Type B pancreatic cell (in vitro differentiated cells): ENCODE measurements at regions not wholly inside any gene's neighbourhood (a gene's known extent, or its start where the extent isn't known, plus 50 kb on each side); places are given as distances from the start of the nearest gene placed in this dataset.

Source experiments
- DNase-seq: peaks from one replicate; pipeline ENCODE4 v3.0.0; 2021; ENCODE audit warnings: mixed read lengths; ENCODE audit not compliant: unreplicated experiment; ENCODE audit errors: extremely low spot score
- H3K27ac Mint-ChIP-seq: 2 replicates; pipeline ENCODE4 v1.8.0; 2021; ENCODE audit warnings: mild to moderate bottlenecking, mixed read lengths
- H3K27me3 Mint-ChIP-seq: 2 replicates; pipeline ENCODE4 v1.8.0; 2021; ENCODE audit warnings: mixed read lengths
- H3K36me3 Mint-ChIP-seq: 2 replicates; pipeline ENCODE4 v1.8.0; 2021; ENCODE audit warnings: mixed read lengths
- H3K4me1 Mint-ChIP-seq: one replicate; pipeline ENCODE4 v1.8.0; 2021; ENCODE audit warnings: mixed read lengths; ENCODE audit not compliant: unreplicated experiment
- H3K4me3 Mint-ChIP-seq: 2 replicates; pipeline ENCODE4 v1.8.0; 2021; ENCODE audit warnings: mild to moderate bottlenecking, mixed read lengths
- H3K9me3 Mint-ChIP-seq: 2 replicates; pipeline ENCODE4 v1.8.0; 2021; ENCODE audit warnings: mixed read lengths
- TF ChIP-seq, protein P1 (sequence below): fragments of 200-600 bp; sonication (generic); conservative IDR thresholded peaks from 2 replicates; pipeline ENCODE4 v1.5.0; 2021; ENCODE audit warnings: antibody characterized with exemption, mild to moderate bottlenecking

DNA sequence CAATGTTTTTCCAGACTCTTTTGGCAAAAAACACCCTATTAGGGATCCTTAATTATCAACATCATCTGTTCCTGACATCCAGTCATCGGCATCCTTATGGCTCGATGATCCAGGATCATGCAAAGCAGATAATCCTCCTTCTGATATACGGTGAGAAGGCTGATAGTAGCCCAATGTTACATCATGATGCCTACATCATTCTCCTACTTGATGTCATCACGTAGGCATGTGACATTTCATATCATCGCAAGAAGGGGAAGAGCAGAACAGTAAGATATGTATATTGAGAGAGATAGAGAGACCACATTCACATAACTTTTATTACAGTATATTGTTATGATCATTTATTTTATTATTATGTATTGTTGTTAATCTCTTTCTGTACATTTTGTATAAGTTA is 168.6 kb downstream of the ADAMTS15 start:
- no peak overlapping the region for H3K27ac Mint-ChIP-seq
- peaks cover 5% of the 10 kb centered on the region for H3K9me3 Mint-ChIP-seq
- peaks cover 15% of the 10 kb centered on the region for H3K27me3 Mint-ChIP-seq
- no peak for DNase-seq
- H3K36me3 Mint-ChIP-seq, result peaks cover 5% of the 10 kb centered on the region
- TF ChIP-seq, protein P1, sequence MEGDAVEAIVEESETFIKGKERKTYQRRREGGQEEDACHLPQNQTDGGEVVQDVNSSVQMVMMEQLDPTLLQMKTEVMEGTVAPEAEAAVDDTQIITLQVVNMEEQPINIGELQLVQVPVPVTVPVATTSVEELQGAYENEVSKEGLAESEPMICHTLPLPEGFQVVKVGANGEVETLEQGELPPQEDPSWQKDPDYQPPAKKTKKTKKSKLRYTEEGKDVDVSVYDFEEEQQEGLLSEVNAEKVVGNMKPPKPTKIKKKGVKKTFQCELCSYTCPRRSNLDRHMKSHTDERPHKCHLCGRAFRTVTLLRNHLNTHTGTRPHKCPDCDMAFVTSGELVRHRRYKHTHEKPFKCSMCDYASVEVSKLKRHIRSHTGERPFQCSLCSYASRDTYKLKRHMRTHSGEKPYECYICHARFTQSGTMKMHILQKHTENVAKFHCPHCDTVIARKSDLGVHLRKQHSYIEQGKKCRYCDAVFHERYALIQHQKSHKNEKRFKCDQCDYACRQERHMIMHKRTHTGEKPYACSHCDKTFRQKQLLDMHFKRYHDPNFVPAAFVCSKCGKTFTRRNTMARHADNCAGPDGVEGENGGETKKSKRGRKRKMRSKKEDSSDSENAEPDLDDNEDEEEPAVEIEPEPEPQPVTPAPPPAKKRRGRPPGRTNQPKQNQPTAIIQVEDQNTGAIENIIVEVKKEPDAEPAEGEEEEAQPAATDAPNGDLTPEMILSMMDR, result no peak
- H3K4me3 Mint-ChIP-seq, result no peak overlapping the region
- peaks cover 8% of the 10 kb centered on the region for H3K4me1 Mint-ChIP-seq

DNA sequence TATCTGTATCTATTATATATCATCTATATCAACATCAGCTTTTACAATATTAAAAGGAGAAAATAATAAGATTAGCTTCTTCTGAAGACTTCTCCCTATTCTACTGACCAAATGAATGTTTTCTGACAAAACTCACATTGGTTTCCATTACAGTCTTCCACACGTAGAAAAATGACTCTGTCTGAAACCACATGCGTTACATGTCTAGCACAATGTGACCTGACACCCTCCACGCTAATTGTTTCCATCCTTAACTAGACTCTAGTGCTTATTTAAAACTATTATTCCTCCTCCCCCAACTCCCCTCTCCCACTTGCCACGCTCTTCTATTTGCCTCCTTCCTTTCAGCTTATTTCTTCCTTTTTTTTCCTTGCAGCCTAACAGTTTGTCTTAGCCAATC is 172.1 kb downstream of the ADAMTS15 start:
- H3K36me3 Mint-ChIP-seq, result peaks cover 5% of the 10 kb centered on the region
- no peak for DNase-seq
- H3K4me1 Mint-ChIP-seq, result peaks cover 16% of the 10 kb centered on the region
- TF ChIP-seq, protein P1, result no peak
- no peak overlapping the region for H3K4me3 Mint-ChIP-seq
- peaks cover 5% of the 10 kb centered on the region for H3K9me3 Mint-ChIP-seq
- peaks cover 23% of the 10 kb centered on the region for H3K27me3 Mint-ChIP-seq
- H3K27ac Mint-ChIP-seq, result no peak overlapping the region

DNA sequence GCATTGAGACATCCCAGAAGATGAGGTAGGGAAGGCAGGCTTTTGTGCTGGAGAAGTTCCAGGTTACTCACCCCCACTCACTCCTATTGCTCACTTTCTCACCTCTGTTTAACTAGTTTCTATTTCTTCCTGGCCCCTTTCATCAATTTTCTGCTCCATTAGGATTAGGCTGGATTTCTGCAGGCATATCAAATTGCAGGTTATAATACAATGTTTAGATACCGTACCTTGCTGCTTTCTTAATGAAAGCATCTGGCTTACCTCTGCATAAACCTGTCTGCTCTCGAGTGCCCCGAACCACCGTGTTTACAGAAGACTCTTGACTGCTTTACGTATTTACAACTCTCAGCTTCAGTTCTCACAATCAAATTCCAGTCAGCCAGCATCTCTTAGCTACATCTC is 173.7 kb downstream of the ADAMTS15 start:
- peaks cover 23% of the 10 kb centered on the region for H3K27me3 Mint-ChIP-seq
- no peak overlapping the region for H3K27ac Mint-ChIP-seq
- DNase-seq, result no peak
- H3K4me1 Mint-ChIP-seq, result peaks cover 16% of the 10 kb centered on the region
- peaks cover 5% of the 10 kb centered on the region for H3K9me3 Mint-ChIP-seq
- TF ChIP-seq, protein P1, result no peak
- H3K36me3 Mint-ChIP-seq, result peaks cover 5% of the 10 kb centered on the region
- no peak overlapping the region for H3K4me3 Mint-ChIP-seq

DNA sequence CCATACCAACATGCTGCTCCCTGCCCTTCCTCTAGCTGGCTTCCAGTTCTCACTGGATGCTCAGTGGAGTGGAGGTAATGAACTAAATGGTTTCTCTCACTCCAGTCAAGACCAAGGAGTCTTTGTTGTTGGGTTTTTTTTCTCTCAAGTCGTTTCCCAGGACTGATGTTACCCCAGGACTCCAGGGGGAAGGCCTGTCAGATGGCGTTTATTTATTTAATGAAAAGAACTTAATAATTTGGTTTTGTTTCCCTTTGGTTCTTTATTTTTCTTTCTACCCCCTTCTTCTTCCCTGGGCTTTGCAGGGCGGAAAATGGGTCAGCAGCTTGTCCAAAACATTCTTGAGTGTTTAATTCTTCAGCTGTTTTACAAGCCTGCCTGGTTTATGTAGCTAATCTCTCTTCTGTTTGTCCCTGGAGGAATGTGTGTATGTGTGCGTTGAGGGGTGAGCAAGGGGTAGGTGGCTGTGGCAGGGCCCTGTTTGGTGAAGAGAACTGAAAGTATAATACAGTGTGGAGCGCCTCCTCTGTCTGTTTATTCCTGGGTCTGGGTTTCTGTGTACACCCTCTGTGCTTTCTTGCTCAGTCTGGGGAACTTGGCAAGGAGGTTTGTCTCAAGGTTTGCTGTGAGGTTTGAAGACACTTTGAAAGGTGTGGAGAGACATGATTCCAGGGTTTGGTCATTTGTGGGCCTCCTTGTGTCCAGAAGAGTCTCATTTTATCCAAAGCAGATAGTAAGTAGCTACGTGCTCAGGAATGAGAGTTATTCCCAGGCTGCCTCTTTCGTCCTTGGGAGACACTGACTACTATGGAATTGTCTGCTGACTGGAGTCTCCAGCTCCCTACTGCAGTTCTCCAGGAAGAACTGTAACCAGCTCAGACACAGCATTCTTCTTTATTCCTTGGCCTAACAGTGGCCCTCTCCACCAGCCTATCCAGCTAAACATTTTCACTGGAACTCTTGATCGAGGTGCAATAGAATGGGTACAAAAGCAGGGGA is 175.5 kb downstream of the ADAMTS15 start:
- Mint-ChIP-seq H3K4me1 (peaks cover 16% of the 10 kb centered on the region), H3K27me3 (peaks cover 23% of the 10 kb centered on the region), H3K36me3 (peaks cover 5% of the 10 kb centered on the region), H3K9me3 (peaks cover 5% of the 10 kb centered on the region), H3K4me3 (no peak overlapping the region), H3K27ac (no peak overlapping the region)
- TF ChIP-seq, protein P1, result no peak
- DNase-seq, result no peak

DNA sequence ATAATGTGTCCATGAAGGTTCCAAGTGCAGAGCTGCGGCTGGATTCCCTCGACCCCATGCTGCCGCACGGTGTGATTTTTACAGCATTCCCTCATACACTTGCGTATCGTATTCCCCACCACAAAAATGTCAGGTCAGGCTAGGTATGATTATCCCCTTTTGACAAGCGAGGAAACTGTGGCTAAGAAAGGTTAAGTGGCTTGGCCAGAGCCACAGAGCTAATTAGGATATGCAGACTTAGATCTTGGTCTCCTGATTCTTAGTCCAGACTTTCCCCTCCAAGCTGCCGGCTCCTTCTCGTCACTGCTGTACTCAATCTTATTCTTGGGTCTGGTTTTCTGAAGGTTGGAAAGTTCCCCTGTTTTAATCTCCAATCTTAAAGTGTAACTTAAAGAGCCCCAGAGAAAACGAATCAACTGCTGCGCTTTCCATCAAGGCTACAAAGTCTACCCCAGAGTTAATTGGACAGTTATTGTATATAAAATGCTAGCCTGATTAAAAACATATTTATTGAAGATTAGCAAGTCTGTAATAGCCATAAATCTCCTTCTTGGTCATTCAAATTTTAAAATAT is 176.6 kb downstream of the ADAMTS15 start:
- Mint-ChIP-seq H3K4me1 (peaks cover 16% of the 10 kb centered on the region), H3K4me3 (no peak overlapping the region), H3K36me3 (no peaks in the 10 kb centered on the region), H3K27me3 (peaks cover 17% of the 10 kb centered on the region), H3K9me3 (peaks cover 5% of the 10 kb centered on the region), H3K27ac (no peak overlapping the region)
- TF ChIP-seq, protein P1, result no peak
- DNase-seq, result no peak
